ENCODE measurements at regions not wholly inside any gene's neighbourhood (a gene's known extent, or its start where the extent isn't known, plus 50 kb on each side); places are given as distances from the start of the nearest gene placed in this dataset.

DNA sequence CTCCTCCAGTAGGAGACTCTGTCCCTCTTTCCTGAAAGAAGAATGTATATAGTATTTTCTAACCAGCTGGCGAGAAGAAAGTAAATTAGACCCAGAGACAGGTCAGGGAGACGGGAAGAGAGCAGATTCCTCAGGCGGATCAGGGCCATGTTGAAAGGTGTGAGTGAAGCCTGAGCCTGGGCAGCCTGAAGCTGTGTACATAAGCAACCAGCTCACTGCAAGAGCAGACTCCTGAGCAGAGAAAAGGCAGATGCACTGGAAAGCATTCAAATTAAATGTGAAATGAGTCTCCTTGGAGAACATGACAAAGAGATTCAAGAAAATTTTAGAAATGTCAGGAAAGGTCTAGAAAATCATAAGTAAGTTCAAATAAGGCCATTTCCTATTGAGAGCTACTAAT lies 165.8 kb downstream of the GOLIM4 start:
- H3K4me3 ChIP-seq (ENCODE audit: control insufficient read depth in 2 of 3, extremely low read depth in 1 of 3, insufficient read depth in 2 of 3, low read depth in 1 of 3, low read length in 3 of 3), result no peak overlapping the region
- H3K27me3 ChIP-seq (ENCODE audit: control insufficient read depth, extremely low read depth, insufficient read depth, low read length), result no peaks in the 10 kb centered on the region
- no peaks in the 10 kb centered on the region for H3K36me3 ChIP-seq (ENCODE audit: control insufficient read depth in 2 of 2, extremely low read depth in 1 of 2, insufficient read depth in 2 of 2, low read length in 2 of 2)
- no peaks in the 10 kb centered on the region for H3K79me2 ChIP-seq (ENCODE audit: control insufficient read depth, insufficient read depth, low read length)
- no peaks in the 10 kb centered on the region for H3K9me3 ChIP-seq (ENCODE audit: control insufficient read depth, low read depth, low read length)
- H3K9ac ChIP-seq (ENCODE audit: control insufficient read depth, extremely low read depth, insufficient read depth, low read length), result no peak overlapping the region
- FAIRE-seq (no peak), DNase-seq (ENCODE audit: low read depth, low spot score) (no peak)
- H3K27ac ChIP-seq (ENCODE audit: control insufficient read depth, insufficient read depth, low read length), result no peak overlapping the region
- H3K4me1 ChIP-seq (ENCODE audit: control insufficient read depth, extremely low read depth, insufficient read depth, low read length), result no peaks in the 10 kb centered on the region
- no peak overlapping the region for H3K4me2 ChIP-seq (ENCODE audit: control insufficient read depth, extremely low read depth, insufficient read depth, low read depth, low read length)
- H4K20me1 ChIP-seq (ENCODE audit: control insufficient read depth, extremely low read depth, insufficient read depth, low read length), result no peaks in the 10 kb centered on the region
- TF ChIP-seq, protein P1, sequence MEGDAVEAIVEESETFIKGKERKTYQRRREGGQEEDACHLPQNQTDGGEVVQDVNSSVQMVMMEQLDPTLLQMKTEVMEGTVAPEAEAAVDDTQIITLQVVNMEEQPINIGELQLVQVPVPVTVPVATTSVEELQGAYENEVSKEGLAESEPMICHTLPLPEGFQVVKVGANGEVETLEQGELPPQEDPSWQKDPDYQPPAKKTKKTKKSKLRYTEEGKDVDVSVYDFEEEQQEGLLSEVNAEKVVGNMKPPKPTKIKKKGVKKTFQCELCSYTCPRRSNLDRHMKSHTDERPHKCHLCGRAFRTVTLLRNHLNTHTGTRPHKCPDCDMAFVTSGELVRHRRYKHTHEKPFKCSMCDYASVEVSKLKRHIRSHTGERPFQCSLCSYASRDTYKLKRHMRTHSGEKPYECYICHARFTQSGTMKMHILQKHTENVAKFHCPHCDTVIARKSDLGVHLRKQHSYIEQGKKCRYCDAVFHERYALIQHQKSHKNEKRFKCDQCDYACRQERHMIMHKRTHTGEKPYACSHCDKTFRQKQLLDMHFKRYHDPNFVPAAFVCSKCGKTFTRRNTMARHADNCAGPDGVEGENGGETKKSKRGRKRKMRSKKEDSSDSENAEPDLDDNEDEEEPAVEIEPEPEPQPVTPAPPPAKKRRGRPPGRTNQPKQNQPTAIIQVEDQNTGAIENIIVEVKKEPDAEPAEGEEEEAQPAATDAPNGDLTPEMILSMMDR (optimal IDR thresholded peaks at IDR 0.05 in 1 of 3, IDR thresholded peaks at IDR 0.05 in 1 of 3, conservative IDR thresholded peaks at IDR 0.05 in 1 of 3; ENCODE audit: extremely low read depth in 1 of 3, insufficient read depth in 2 of 3, low read length in 3 of 3), result no peak
- no peak for TF ChIP-seq EZH2 (IDR thresholded peaks at IDR 0.05; ENCODE audit: low read length)
- H3K9me1 ChIP-seq (ENCODE audit: control insufficient read depth, extremely low read depth, insufficient read depth, low read length), result no peaks in the 10 kb centered on the region
- no peak overlapping the region for H2AFZ ChIP-seq (ENCODE audit: control insufficient read depth, low read length)
- dilution Hi-C loops (cut with MboI; ENCODE audit: extremely low pct_ligation_motif_present, low sequenced_read_pairs), result no loop called here

DNA sequence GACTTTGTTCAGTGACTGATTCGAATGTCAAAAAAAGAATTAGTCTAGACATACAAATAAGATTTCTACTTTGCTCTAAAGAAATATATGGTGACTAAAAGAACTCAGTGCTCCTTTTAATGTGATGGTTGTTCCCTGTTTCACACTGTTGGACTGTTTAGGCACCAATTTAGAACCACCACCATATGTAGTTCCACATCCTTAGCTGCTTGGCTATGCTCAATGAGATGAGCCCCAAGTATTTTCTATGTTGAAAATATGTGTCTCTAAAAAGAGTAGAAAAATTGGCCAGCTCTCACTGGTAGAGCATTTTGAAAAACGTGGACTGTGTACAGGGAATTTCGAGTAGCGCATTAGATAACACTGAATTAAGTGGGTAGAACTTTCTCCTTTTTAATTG lies 167.3 kb downstream of the GOLIM4 start:
- Histone ChIP-seq H3K9me1 (ENCODE audit: control insufficient read depth, extremely low read depth, insufficient read depth, low read length) (no peaks in the 10 kb centered on the region), H3K36me3 (ENCODE audit: control insufficient read depth in 2 of 2, extremely low read depth in 1 of 2, insufficient read depth in 2 of 2, low read length in 2 of 2) (no peaks in the 10 kb centered on the region), H3K27me3 (ENCODE audit: control insufficient read depth, extremely low read depth, insufficient read depth, low read length) (no peaks in the 10 kb centered on the region), H3K4me2 (ENCODE audit: control insufficient read depth, extremely low read depth, insufficient read depth, low read depth, low read length) (no peak overlapping the region), H2AFZ (ENCODE audit: control insufficient read depth, low read length) (no peak overlapping the region), H4K20me1 (ENCODE audit: control insufficient read depth, extremely low read depth, insufficient read depth, low read length) (no peaks in the 10 kb centered on the region), H3K4me3 (ENCODE audit: control insufficient read depth in 2 of 3, extremely low read depth in 1 of 3, insufficient read depth in 2 of 3, low read depth in 1 of 3, low read length in 3 of 3) (no peak overlapping the region), H3K9me3 (ENCODE audit: control insufficient read depth, low read depth, low read length) (no peaks in the 10 kb centered on the region), H3K9ac (ENCODE audit: control insufficient read depth, extremely low read depth, insufficient read depth, low read length) (no peak overlapping the region), H3K79me2 (ENCODE audit: control insufficient read depth, insufficient read depth, low read length) (no peaks in the 10 kb centered on the region), H3K4me1 (ENCODE audit: control insufficient read depth, extremely low read depth, insufficient read depth, low read length) (no peaks in the 10 kb centered on the region), H3K27ac (ENCODE audit: control insufficient read depth, insufficient read depth, low read length) (no peak overlapping the region)
- TF ChIP-seq, protein P1 (optimal IDR thresholded peaks at IDR 0.05 in 1 of 3, IDR thresholded peaks at IDR 0.05 in 1 of 3, conservative IDR thresholded peaks at IDR 0.05 in 1 of 3; ENCODE audit: extremely low read depth in 1 of 3, insufficient read depth in 2 of 3, low read length in 3 of 3), result no peak
- no peak for TF ChIP-seq EZH2 (IDR thresholded peaks at IDR 0.05; ENCODE audit: low read length)
- DNase-seq (ENCODE audit: low read depth, low spot score), result no peak
- no peak for FAIRE-seq
- dilution Hi-C loops (cut with MboI; ENCODE audit: extremely low pct_ligation_motif_present, low sequenced_read_pairs), result no loop called here
